ENCODE measurements at regions not wholly inside any gene's neighbourhood (a gene's known extent, or its start where the extent isn't known, plus 50 kb on each side); places are given as distances from the start of the nearest gene placed in this dataset.

DNA sequence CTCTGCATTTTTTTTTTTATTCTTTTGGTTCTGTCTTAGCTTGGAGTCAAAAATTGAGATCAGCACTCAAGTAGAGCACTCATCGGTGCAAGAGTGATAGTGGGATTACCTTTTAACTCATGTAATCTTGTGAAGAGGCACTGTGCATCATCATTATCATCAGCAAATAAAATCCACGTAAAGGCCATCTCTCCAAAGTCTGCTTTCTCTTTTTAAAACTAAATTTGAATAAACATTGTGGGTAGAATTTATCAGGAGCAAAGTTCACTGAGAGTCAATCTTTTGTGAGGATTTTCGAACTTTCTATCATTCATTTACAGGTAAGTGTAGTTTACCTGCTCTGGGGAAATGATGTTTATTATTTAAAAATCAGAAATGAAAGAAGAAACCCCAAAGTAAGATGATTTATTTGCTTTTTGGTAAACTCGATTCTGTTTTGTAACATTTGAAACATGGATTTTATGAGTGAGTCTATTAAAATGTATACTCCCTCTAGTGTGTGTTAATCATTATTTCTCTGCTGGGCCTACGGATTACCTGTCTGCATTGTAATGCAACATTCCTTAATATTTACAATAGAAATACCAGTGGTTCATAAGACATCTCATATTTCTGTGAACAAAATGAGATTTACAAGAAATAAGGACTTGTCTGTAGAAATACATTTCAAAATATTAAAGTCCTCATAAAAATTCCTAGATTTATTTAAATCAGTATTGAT is 327.7 kb upstream of the NAALADL2 start:
- Histone ChIP-seq H2BK12ac (ENCODE audit: low read depth, low read length) (no peak overlapping the region), H3K4me3 (ENCODE audit: extremely low read depth in 1 of 4, insufficient read depth in 2 of 4, low read depth in 3 of 4, low read length in 4 of 4) (no peak overlapping the region), H3K18ac (ENCODE audit: extremely low read depth, low read length) (no peak overlapping the region), H3K79me2 (ENCODE audit: control insufficient read depth in 1 of 2, insufficient read depth in 2 of 2, low read length in 2 of 2) (no peaks in the 10 kb centered on the region), H3K9me3 (ENCODE audit: insufficient read depth in 2 of 2, low read depth in 1 of 2, low read length in 1 of 2) (no peaks in the 10 kb centered on the region), H2BK120ac (replicated peaks; ENCODE audit: low read depth, low read length) (no peak overlapping the region), H3K23ac (ENCODE audit: insufficient read length) (no peak overlapping the region), H3K4me2 (ENCODE audit: insufficient read depth in 1 of 2, low read depth in 2 of 2, low read length in 2 of 2) (no peak overlapping the region), H2AK5ac (ENCODE audit: low read depth, low read length) (no peak overlapping the region), H3K9ac (replicated peaks in 1 of 4; ENCODE audit: extremely low read depth in 1 of 4, low read depth in 3 of 4, low read length in 3 of 4) (no peak overlapping the region), H2AFZ (ENCODE audit: low read length) (no peak overlapping the region), H3K4me1 (replicated peaks in 1 of 4; ENCODE audit: control insufficient read depth in 3 of 4, insufficient read depth in 4 of 4, low read length in 3 of 4) (peaks cover 0 to 7% (median 0%) of the 10 kb centered on the region in 4 experiments; a peak in 2 of 7 replicates), H2BK15ac (ENCODE audit: low read length) (no peak overlapping the region), H3K36me3 (ENCODE audit: control insufficient read depth in 2 of 4, insufficient read depth in 4 of 4, low read length in 3 of 4) (no peaks in the 10 kb centered on the region), H3K14ac (ENCODE audit: insufficient read length) (no peak overlapping the region), H3K23me2 (ENCODE audit: low read depth, low read length) (no peaks in the 10 kb centered on the region), H3K27ac (ENCODE audit: low read depth, low read length) (no peak overlapping the region), H3K27me3 (replicated peaks in 1 of 4; ENCODE audit: control insufficient read depth in 3 of 4, extremely low read depth in 1 of 4, insufficient read depth in 3 of 4, low read length in 3 of 4) (no peaks in the 10 kb centered on the region), H2BK5ac (ENCODE audit: low read depth, low read length) (no peak overlapping the region), H4K5ac (ENCODE audit: insufficient read length, low read depth, low read length) (no peak overlapping the region), H3K56ac (replicated peaks; ENCODE audit: insufficient read length, low read depth, low read length) (no peak overlapping the region), H4K91ac (replicated peaks; ENCODE audit: insufficient read length, low read length) (no peak overlapping the region), H4K8ac (ENCODE audit: extremely low read depth, insufficient read depth, low read length) (no peak overlapping the region), H4K20me1 (replicated peaks in 1 of 2; ENCODE audit: control insufficient read depth in 1 of 2, insufficient read depth in 2 of 2, low read length in 2 of 2) (no peaks in the 10 kb centered on the region), H3K4ac (replicated peaks; ENCODE audit: insufficient read length, low read depth, low read length) (no peak overlapping the region), H3K79me1 (ENCODE audit: low read depth, low read length) (no peaks in the 10 kb centered on the region), H2BK20ac (ENCODE audit: low read length) (no peak overlapping the region)
- CTCF ChIA-PET (ENCODE audit: partially characterized antibody) = no interaction called here
- 90% methylated on average over 5 of the region's 5 CpGs; no CpG with 5 or more reads in 1 of the 2 experiments for WGBS, 2 experiments (ENCODE audit: extremely low coverage in 1 of 2, insufficient coverage in 1 of 2, insufficient read length in 1 of 2, insufficient replicate concordance in 2 of 2, low coverage in 1 of 2, low lambda C conversion rate in 2 of 2, missing lambda C conversion rate in 1 of 2)
- DNase-seq (ENCODE audit: low read depth in 1 of 2, low spot score in 2 of 2) (no peak), FAIRE-seq (no peak)
- POLR2A ChIA-PET (ENCODE audit: partially characterized antibody) = no interaction called here
- no peak for TF ChIP-seq CTCF (IDR thresholded peaks at IDR 0.05; ENCODE audit: control extremely low read depth in 1 of 3, insufficient read depth in 1 of 3, low read depth in 1 of 3, low read length in 3 of 3)
- TF ChIP-seq HDAC2 (IDR thresholded peaks at IDR 0.05; ENCODE audit: borderline replicate concordance in 1 of 2, low read depth in 2 of 2, low read length in 2 of 2) = no peak
- no peak for TF ChIP-seq CTBP2 (IDR thresholded peaks at IDR 0.05; ENCODE audit: borderline replicate concordance, insufficient read depth, insufficient read length, low read length)
- TF ChIP-seq EGR1 (IDR thresholded peaks at IDR 0.05; ENCODE audit: borderline replicate concordance, low read depth, low read length) = no peak
- no peak for TF ChIP-seq TAF1 (IDR thresholded peaks at IDR 0.05; ENCODE audit: low read depth, low read length)
- TF ChIP-seq ZNF274 (IDR thresholded peaks at IDR 0.05; ENCODE audit: borderline replicate concordance, extremely low read depth, low read length) = no peak
- TF ChIP-seq, protein P1, sequence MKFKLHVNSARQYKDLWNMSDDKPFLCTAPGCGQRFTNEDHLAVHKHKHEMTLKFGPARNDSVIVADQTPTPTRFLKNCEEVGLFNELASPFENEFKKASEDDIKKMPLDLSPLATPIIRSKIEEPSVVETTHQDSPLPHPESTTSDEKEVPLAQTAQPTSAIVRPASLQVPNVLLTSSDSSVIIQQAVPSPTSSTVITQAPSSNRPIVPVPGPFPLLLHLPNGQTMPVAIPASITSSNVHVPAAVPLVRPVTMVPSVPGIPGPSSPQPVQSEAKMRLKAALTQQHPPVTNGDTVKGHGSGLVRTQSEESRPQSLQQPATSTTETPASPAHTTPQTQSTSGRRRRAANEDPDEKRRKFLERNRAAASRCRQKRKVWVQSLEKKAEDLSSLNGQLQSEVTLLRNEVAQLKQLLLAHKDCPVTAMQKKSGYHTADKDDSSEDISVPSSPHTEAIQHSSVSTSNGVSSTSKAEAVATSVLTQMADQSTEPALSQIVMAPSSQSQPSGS (IDR thresholded peaks at IDR 0.05; ENCODE audit: low read length) = no peak
- TF ChIP-seq CBX8 (IDR thresholded peaks at IDR 0.05; ENCODE audit: borderline replicate concordance, low read depth, low read length) = no peak
